Thoracic aorta (tissue), 2 donors: ENCODE measurements at regions not wholly inside any gene's neighbourhood (a gene's known extent, or its start where the extent isn't known, plus 50 kb on each side); places are given as distances from the start of the nearest gene placed in this dataset.

Experiments
- ATAC-seq: fragments of 150-250 bp; one replicate; pipeline ENCODE4 v1.8.0; 2017; ENCODE audit warnings: low read depth; ENCODE audit not compliant: insufficient number of reproducible peaks, low FRiP score
- DNase-seq: peaks from one replicate; pipeline ENCODE4 v3.0.0-alpha.2; 2020; ENCODE audit warnings: low spot score
- H3K27ac ChIP-seq, 2 donors: fragments of 200-600 bp; sonication (generic); 1 replicate in 1 of 2; 2 replicates in 1 of 2; pipeline ENCODE4 v1.5.1; 2016; ENCODE audit warnings: mild to moderate bottlenecking in 2 of 2, moderate library complexity in 2 of 2
- H3K27me3 ChIP-seq: fragments of 200-600 bp; sonication (generic); replicated peaks from 2 replicates; pipeline ENCODE4 v1.6.0; 2016; ENCODE audit warnings: mild to moderate bottlenecking; ENCODE audit not compliant: insufficient read depth
- H3K36me3 ChIP-seq: fragments of 200-600 bp; sonication (generic); one replicate; pipeline ENCODE4 v1.5.1; 2016
- H3K4me1 ChIP-seq, 2 donors: fragments of 200-600 bp; sonication (generic); 1 replicate in 1 of 2; 2 replicates in 1 of 2; pipeline versions ENCODE4 v1.5.1 to v1.6.0; 2016; ENCODE audit warnings: low read depth in 2 of 2, mild to moderate bottlenecking in 1 of 2; ENCODE audit not compliant: control insufficient read depth in 1 of 2
- H3K4me3 ChIP-seq: fragments of 200-600 bp; sonication (generic); 2 replicates; pipeline ENCODE4 v1.5.1; 2016; ENCODE audit warnings: mild to moderate bottlenecking
- H3K9me3 ChIP-seq: fragments of 200-600 bp; sonication (generic); 2 replicates; pipeline ENCODE4 v1.5.1; 2016
- CTCF ChIP-seq: fragments of 200-600 bp; sonication (generic); IDR thresholded peaks from one replicate; pipeline ENCODE4 v1.5.1; 2019; ENCODE audit warnings: antibody characterized with exemption

- no peak for ATAC-seq
- Histone ChIP-seq H3K9me3 (no peaks in the 10 kb centered on the region), H3K4me1 (no peaks in the 10 kb centered on the region), H3K27me3 (no peaks in the 10 kb centered on the region), H3K4me3 (no peak overlapping the region), H3K36me3 (no peaks in the 10 kb centered on the region), H3K27ac (no peak overlapping the region)
- DNase-seq = no peak
- no peak for TF ChIP-seq CTCF
Observed at GRCh38 chr12:45504316-45505010, 225.0 kb upstream of the ARID2 start.

GRCh38 chr12:45509187-45509586 lies 220.3 kb upstream of the ARID2 start:
- DNase-seq (no peak), ATAC-seq (no peak)
- TF ChIP-seq CTCF = no peak
- Histone ChIP-seq H3K27me3 (no peaks in the 10 kb centered on the region), H3K27ac (no peak overlapping the region), H3K4me3 (no peak overlapping the region), H3K9me3 (no peaks in the 10 kb centered on the region), H3K36me3 (no peaks in the 10 kb centered on the region), H3K4me1 (no peaks in the 10 kb centered on the region)

- no peak for ATAC-seq
- DNase-seq = no peak
- Histone ChIP-seq H3K4me3 (no peak overlapping the region), H3K27ac (no peak overlapping the region), H3K36me3 (no peaks in the 10 kb centered on the region), H3K4me1 (no peaks in the 10 kb centered on the region), H3K9me3 (no peaks in the 10 kb centered on the region), H3K27me3 (no peaks in the 10 kb centered on the region)
- no peak for TF ChIP-seq CTCF
Observed at GRCh38 chr12:45509621-45510020, 219.9 kb upstream of the ARID2 start.

- Histone ChIP-seq H3K36me3 (no peaks in the 10 kb centered on the region), H3K9me3 (no peaks in the 10 kb centered on the region), H3K4me3 (no peak overlapping the region), H3K4me1 (no peaks in the 10 kb centered on the region), H3K27ac (no peak overlapping the region), H3K27me3 (no peaks in the 10 kb centered on the region)
- ATAC-seq (no peak), DNase-seq (no peak)
- TF ChIP-seq CTCF = no peak
Observed at GRCh38 chr12:45517381-45517780, 212.1 kb upstream of the ARID2 start.

GRCh38 chr12:45518291-45519235 lies 210.9 kb upstream of the ARID2 start:
- no peak for TF ChIP-seq CTCF
- DNase-seq = no peak
- H3K27me3 ChIP-seq = no peaks in the 10 kb centered on the region

More at GRCh38 chr12:45518291-45519235, 210.9 kb upstream of the ARID2 start:
- Histone ChIP-seq H3K27ac (no peak overlapping the region), H3K4me3 (no peak overlapping the region), H3K9me3 (no peaks in the 10 kb centered on the region), H3K36me3 (no peaks in the 10 kb centered on the region), H3K4me1 (no peaks in the 10 kb centered on the region)
- ATAC-seq = no peak
